CD4-positive, alpha-beta T cell (primary cell): ENCODE measurements at regions not wholly inside any gene's neighbourhood (a gene's known extent, or its start where the extent isn't known, plus 50 kb on each side); places are given as distances from the start of the nearest gene placed in this dataset.

Source experiments
- ATAC-seq: fragments of 200-7000 bp; cut with Tn5 transposase; one replicate; pipeline ENCODE4 v1.10.0; 2022; ENCODE audit warnings: mild to moderate bottlenecking; ENCODE audit not compliant: poor library complexity
- CTCF ChIA-PET: fragments of 350-600 bp; sonication (Branson Sonifier 250); formaldehyde crosslinking; loops from one replicate; lab custom pipeline; 2021; ENCODE audit warnings: antibody characterized with exemption, inconsistent platforms; lab: Charles Lee
- POLR2A ChIA-PET: fragments of 350-600 bp; sonication (Branson Sonifier 250); formaldehyde crosslinking; loops from one replicate; lab custom pipeline; 2021; ENCODE audit warnings: antibody characterized with exemption, inconsistent platforms; lab: Charles Lee
- DNase-seq, 14 experiments: peaks; one replicate each; pipeline ENCODE4 v3.0.0-alpha.2; 2013 to 2020; ENCODE audit warnings: mixed read lengths in 2 of 14
- H3K27ac ChIP-seq, 2 donors: one replicate each; pipeline versions ENCODE4 v1.5.1 to v1.7.0; 2013; ENCODE audit warnings: low read length in 2 of 2, low read depth in 1 of 2, mild to moderate bottlenecking in 1 of 2
- H3K27me3 ChIP-seq, 2 experiments: 1 replicate in 1 of 2; 2 replicates in 1 of 2; pipeline versions ENCODE4 v1.6.1 to v1.7.0; 2013; ENCODE audit warnings: low read length in 2 of 2, control low read depth in 1 of 2, mild to moderate bottlenecking in 1 of 2, moderate library complexity in 1 of 2; ENCODE audit not compliant: insufficient read depth in 2 of 2, control insufficient read depth in 1 of 2
- H3K36me3 ChIP-seq: one replicate; pipeline ENCODE4 v1.6.1; 2013; ENCODE audit warnings: low read length, control low read depth; ENCODE audit not compliant: insufficient read depth
- H3K4me1 ChIP-seq: one replicate; pipeline ENCODE4 v1.6.1; 2013; ENCODE audit warnings: low read length, control low read depth; ENCODE audit not compliant: insufficient read depth
- H3K4me3 ChIP-seq: one replicate; pipeline ENCODE4 v1.5.1; 2013; ENCODE audit warnings: mild to moderate bottlenecking, low read length, moderate library complexity
- H3K9me3 ChIP-seq, 2 experiments: 1 replicate in 1 of 2; 2 replicates in 1 of 2; pipeline versions ENCODE4 v1.6.1 to v1.7.0; 2013; ENCODE audit warnings: low read length in 2 of 2, mild to moderate bottlenecking in 2 of 2, control low read depth in 1 of 2, moderate library complexity in 1 of 2; ENCODE audit not compliant: control insufficient read depth in 1 of 2, insufficient read depth in 1 of 2
- H3K27ac Mint-ChIP-seq: one replicate; pipeline ENCODE4 v1.8.0; 2020; ENCODE audit warnings: mixed read lengths
- H3K27me3 Mint-ChIP-seq: one replicate; pipeline ENCODE4 v1.8.0; 2021; ENCODE audit warnings: mixed read lengths
- H3K36me3 Mint-ChIP-seq: one replicate; pipeline ENCODE4 v1.8.0; 2021; ENCODE audit warnings: low read depth, mixed read lengths
- H3K4me1 Mint-ChIP-seq: one replicate; pipeline ENCODE4 v1.8.0; 2021; ENCODE audit warnings: low read depth, mixed read lengths
- H3K4me3 Mint-ChIP-seq: one replicate; pipeline ENCODE4 v1.8.0; 2020; ENCODE audit warnings: mild to moderate bottlenecking, mixed read lengths
- H3K9me3 Mint-ChIP-seq: one replicate; pipeline ENCODE4 v1.8.0; 2020; ENCODE audit warnings: mixed read lengths
- intact Hi-C, 2 experiments: fragments of 100-400 bp; cut with DNase I in 1 of 2; cut with micrococcal nuclease in 1 of 2; formaldehyde crosslinking; loops; one replicate each; pipeline versions ENCODE4 v1.15.1 to v1.9.0; 2023 to 2025; cut with DNase I, micrococcal nuclease
- TF ChIP-seq, protein P1 (sequence below): fragments of 200-600 bp; IDR thresholded peaks from one replicate; pipeline ENCODE4 v1.8.0; 2022; ENCODE audit warnings: antibody characterized with exemption, mild to moderate bottlenecking

DNA sequence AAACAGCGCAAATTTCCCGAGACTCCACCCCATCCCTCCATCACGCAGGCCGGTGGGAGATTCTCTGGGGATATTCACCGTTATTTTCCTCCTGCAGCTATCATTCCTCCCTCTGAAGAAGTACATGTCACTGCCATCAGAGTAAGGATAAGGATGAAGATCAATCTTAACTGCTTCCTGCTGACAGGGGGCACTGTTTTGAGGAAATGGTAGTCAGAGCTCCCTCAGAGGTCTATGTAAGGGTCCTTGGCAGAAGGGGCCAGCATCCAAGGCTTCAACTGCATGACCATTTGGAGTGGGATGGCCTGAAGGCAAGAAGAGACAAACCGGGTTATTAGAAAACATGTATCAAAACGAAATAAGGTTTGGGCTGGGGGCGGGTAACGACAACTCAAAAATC lies 111.5 kb downstream of the KCNK1 start:
- TF ChIP-seq, protein P1, sequence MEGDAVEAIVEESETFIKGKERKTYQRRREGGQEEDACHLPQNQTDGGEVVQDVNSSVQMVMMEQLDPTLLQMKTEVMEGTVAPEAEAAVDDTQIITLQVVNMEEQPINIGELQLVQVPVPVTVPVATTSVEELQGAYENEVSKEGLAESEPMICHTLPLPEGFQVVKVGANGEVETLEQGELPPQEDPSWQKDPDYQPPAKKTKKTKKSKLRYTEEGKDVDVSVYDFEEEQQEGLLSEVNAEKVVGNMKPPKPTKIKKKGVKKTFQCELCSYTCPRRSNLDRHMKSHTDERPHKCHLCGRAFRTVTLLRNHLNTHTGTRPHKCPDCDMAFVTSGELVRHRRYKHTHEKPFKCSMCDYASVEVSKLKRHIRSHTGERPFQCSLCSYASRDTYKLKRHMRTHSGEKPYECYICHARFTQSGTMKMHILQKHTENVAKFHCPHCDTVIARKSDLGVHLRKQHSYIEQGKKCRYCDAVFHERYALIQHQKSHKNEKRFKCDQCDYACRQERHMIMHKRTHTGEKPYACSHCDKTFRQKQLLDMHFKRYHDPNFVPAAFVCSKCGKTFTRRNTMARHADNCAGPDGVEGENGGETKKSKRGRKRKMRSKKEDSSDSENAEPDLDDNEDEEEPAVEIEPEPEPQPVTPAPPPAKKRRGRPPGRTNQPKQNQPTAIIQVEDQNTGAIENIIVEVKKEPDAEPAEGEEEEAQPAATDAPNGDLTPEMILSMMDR, result no peak
- peaks cover 0 to 2% of the 10 kb centered on the region in 2 experiments for H3K27me3 ChIP-seq
- no peaks in the 10 kb centered on the region for H3K9me3 Mint-ChIP-seq
- H3K27ac Mint-ChIP-seq, result no peak overlapping the region
- no peak overlapping the region for H3K4me3 Mint-ChIP-seq
- no peaks in the 10 kb centered on the region for H3K4me1 ChIP-seq
- no peaks in the 10 kb centered on the region for H3K36me3 Mint-ChIP-seq
- H3K36me3 ChIP-seq, result no peaks in the 10 kb centered on the region
- POLR2A ChIA-PET, result no interaction called here
- no peaks in the 10 kb centered on the region for H3K4me1 Mint-ChIP-seq
- CTCF ChIA-PET, result no interaction called here
- no peak for ATAC-seq
- intact Hi-C loops, result no loop called here
- DNase-seq, result no peak
- H3K27ac ChIP-seq, result no peak overlapping the region
- no peaks in the 10 kb centered on the region for H3K9me3 ChIP-seq
- H3K4me3 ChIP-seq, result no peak overlapping the region
- H3K27me3 Mint-ChIP-seq, result no peaks in the 10 kb centered on the region

GRCh38 chr1:233728721-233729120 lies 114.8 kb downstream of the KCNK1 start:
- Histone ChIP-seq H3K4me3 (no peak overlapping the region), H3K27me3 (no peaks in the 10 kb centered on the region), H3K4me1 (no peaks in the 10 kb centered on the region), H3K9me3 (no peaks in the 10 kb centered on the region), H3K36me3 (no peaks in the 10 kb centered on the region), H3K27ac (no peak overlapping the region)
- Mint-ChIP-seq H3K36me3 (no peaks in the 10 kb centered on the region), H3K9me3 (no peaks in the 10 kb centered on the region), H3K27me3 (no peaks in the 10 kb centered on the region), H3K4me1 (no peaks in the 10 kb centered on the region), H3K4me3 (no peak overlapping the region), H3K27ac (no peak overlapping the region)
- DNase-seq (no peak), ATAC-seq (no peak)
- ChIA-PET CTCF (no interaction called here), POLR2A (no interaction called here)
- intact Hi-C loops, result no loop called here
- TF ChIP-seq, protein P1, result no peak

- H3K4me1 ChIP-seq, result no peaks in the 10 kb centered on the region
- no peak overlapping the region for H3K4me3 Mint-ChIP-seq
- DNase-seq (no peak), ATAC-seq (no peak)
- no peaks in the 10 kb centered on the region for H3K36me3 Mint-ChIP-seq
- H3K9me3 Mint-ChIP-seq, result no peaks in the 10 kb centered on the region
- TF ChIP-seq, protein P1, result no peak
- intact Hi-C loops, result no loop called here
- ChIA-PET POLR2A (no interaction called here), CTCF (no interaction called here)
- no peaks in the 10 kb centered on the region for H3K4me1 Mint-ChIP-seq
- no peak overlapping the region for H3K27ac ChIP-seq
- H3K27ac Mint-ChIP-seq, result no peak overlapping the region
- H3K9me3 ChIP-seq, result no peaks in the 10 kb centered on the region
- no peaks in the 10 kb centered on the region for H3K36me3 ChIP-seq
- peaks cover 4% of the 10 kb centered on the region for H3K27me3 Mint-ChIP-seq
- no peaks in the 10 kb centered on the region for H3K27me3 ChIP-seq
- H3K4me3 ChIP-seq, result no peak overlapping the region
These were observed 116.5 kb downstream of the KCNK1 start for GRCh38 chr1:233730380-233730779.
